ENCODE measurements at regions not wholly inside any gene's neighbourhood (a gene's known extent, or its start where the extent isn't known, plus 50 kb on each side); places are given as distances from the start of the nearest gene placed in this dataset.

GRCh38 chr17:17413215-17413792 lies 63.5 kb upstream of the MED9 start:
- 36 to 80% methylated on average over 6 of the region's 6 CpGs for WGBS, 2 donors
- Histone ChIP-seq H3K9me3 (no peaks in the 10 kb centered on the region), H3K4me3 (no peak overlapping the region), H3K27me3 (peaks cover 0 to 12% (median 0%) of the 10 kb centered on the region in 3 donors), H3K4me1 (peaks cover 0 to 11% (median 3%) of the 10 kb centered on the region in 4 donors), H3K27ac (no peak overlapping the region), H3K36me3 (no peaks in the 10 kb centered on the region)
- TF ChIP-seq POLR2AphosphoS5 (IDR thresholded peaks at IDR 0.05) (peak in 1 of 4 donors; percentile 19), EP300 (IDR thresholded peaks at IDR 0.05) (no peak)
- DNase-seq = peak; percentile 1
- intact Hi-C loops (cut with DNase I) = no loop called here

GRCh38 chr17:17413821-17414220 lies 63.0 kb upstream of the MED9 start:
- Histone ChIP-seq H3K36me3 (no peaks in the 10 kb centered on the region), H3K27me3 (peaks cover 0 to 12% (median 0%) of the 10 kb centered on the region in 3 donors), H3K4me3 (no peak overlapping the region), H3K4me1 (peaks cover 0 to 11% (median 3%) of the 10 kb centered on the region in 4 donors), H3K27ac (peak overlapping the region in 1 of 4 donors; percentile 21), H3K9me3 (no peaks in the 10 kb centered on the region)
- TF ChIP-seq POLR2A (IDR thresholded peaks at IDR 0.05) (no peak), CTCF (IDR thresholded peaks at IDR 0.05) (no peak), EP300 (IDR thresholded peaks at IDR 0.05) (no peak), POLR2AphosphoS5 (IDR thresholded peaks at IDR 0.05) (no peak)
- DNase-seq = peak; percentile 20
- 54 to 67% methylated on average over 7 of the region's 7 CpGs for WGBS, 2 donors
- intact Hi-C loops (cut with DNase I) = no loop called here

- Histone ChIP-seq H3K4me1 (peaks cover 0 to 11% (median 3%) of the 10 kb centered on the region in 4 donors), H3K27me3 (peaks cover 0 to 12% (median 0%) of the 10 kb centered on the region in 3 donors), H3K9me3 (no peaks in the 10 kb centered on the region), H3K4me3 (no peak overlapping the region), H3K27ac (peak overlapping the region in 1 of 4 donors; percentile 21), H3K36me3 (no peaks in the 10 kb centered on the region)
- intact Hi-C loops (cut with DNase I) = no loop called here
- TF ChIP-seq POLR2AphosphoS5 (IDR thresholded peaks at IDR 0.05) (no peak), POLR2A (IDR thresholded peaks at IDR 0.05) (no peak), EP300 (IDR thresholded peaks at IDR 0.05) (no peak), CTCF (IDR thresholded peaks at IDR 0.05) (no peak)
- DNase-seq = peak; percentile 64
- WGBS, 2 donors = 75 to 81% methylated on average over 13 of the region's 13 CpGs
Measured at GRCh38 chr17:17414341-17414805, 62.4 kb upstream of the MED9 start.

- no peaks in the 10 kb centered on the region for H3K36me3 ChIP-seq
- H3K27me3 ChIP-seq = peaks cover 0 to 7% (median 0%) of the 10 kb centered on the region in 3 donors
- DNase-seq = no peak
- H3K4me3 ChIP-seq = no peak overlapping the region
- no peaks in the 10 kb centered on the region for H3K9me3 ChIP-seq
- peaks cover 0 to 11% (median 3%) of the 10 kb centered on the region in 4 donors for H3K4me1 ChIP-seq
- intact Hi-C loops (cut with DNase I) = no loop called here
- no peak for TF ChIP-seq POLR2AphosphoS5 (IDR thresholded peaks at IDR 0.05)
- TF ChIP-seq CTCF (IDR thresholded peaks at IDR 0.05) = no peak
- TF ChIP-seq POLR2A (IDR thresholded peaks at IDR 0.05) = no peak
- TF ChIP-seq EP300 (IDR thresholded peaks at IDR 0.05) = no peak
- no peak overlapping the region for H3K27ac ChIP-seq
- 89 to 97% methylated on average over 3 of the region's 3 CpGs for WGBS, 2 donors
Measured at GRCh38 chr17:17415006-17415405, 61.8 kb upstream of the MED9 start.

GRCh38 chr17:17416007-17416399 lies 60.8 kb upstream of the MED9 start:
- WGBS, 2 donors = 88 to 89% methylated on average over 2 of the region's 2 CpGs
- Histone ChIP-seq H3K36me3 (no peaks in the 10 kb centered on the region), H3K9me3 (no peaks in the 10 kb centered on the region), H3K27me3 (peaks cover 0 to 7% (median 0%) of the 10 kb centered on the region in 3 donors), H3K4me3 (no peak overlapping the region), H3K4me1 (peaks cover 0 to 11% (median 3%) of the 10 kb centered on the region in 4 donors), H3K27ac (peak overlapping the region in 2 of 4 donors; percentile 12 to 25)
- TF ChIP-seq POLR2AphosphoS5 (IDR thresholded peaks at IDR 0.05) = no peak
- no peak for TF ChIP-seq CTCF (IDR thresholded peaks at IDR 0.05)
- TF ChIP-seq EP300 (IDR thresholded peaks at IDR 0.05) = no peak
- TF ChIP-seq POLR2A (IDR thresholded peaks at IDR 0.05) = no peak
- intact Hi-C loops (cut with DNase I) = no loop called here
- peak; percentile 40 for DNase-seq

All from sigmoid colon (tissue), 6 donors.